ENCODE measurements at regions not wholly inside any gene's neighbourhood (a gene's known extent, or its start where the extent isn't known, plus 50 kb on each side); places are given as distances from the start of the nearest gene placed in this dataset.

GRCh38 chr2:31725444-31725843 lies 144.7 kb upstream of the SRD5A2 start:
- TF ChIP-seq CTCF (IDR thresholded peaks at IDR 0.05; ENCODE audit: low read depth, low read length) (no peak), EZH2phosphoT487 (IDR thresholded peaks at IDR 0.05; ENCODE audit: low read depth) (no peak)
- Histone ChIP-seq H3K27me3 (ENCODE audit: low read depth, low read length) (no peaks in the 10 kb centered on the region), H2AFZ (ENCODE audit: low read depth, low read length) (no peak overlapping the region), H3K4me3 (ENCODE audit: low read length) (no peak overlapping the region), H3K36me3 (replicated peaks; ENCODE audit: low read depth, low read length) (no peaks in the 10 kb centered on the region), H3K9ac (ENCODE audit: low read length) (no peak overlapping the region), H3K79me2 (ENCODE audit: low read length) (no peaks in the 10 kb centered on the region), H3K4me1 (ENCODE audit: low read length) (peaks cover 6% of the 10 kb centered on the region; the same call in 1 of the 2 replicates), H4K20me1 (ENCODE audit: insufficient read depth, low read length) (no peaks in the 10 kb centered on the region), H3K9me3 (ENCODE audit: insufficient read depth, low read length) (no peaks in the 10 kb centered on the region), H3K27ac (ENCODE audit: low read length) (no peak overlapping the region), H3K4me2 (ENCODE audit: low read length) (no peak overlapping the region)

GRCh38 chr2:31711737-31712136 lies 131.0 kb upstream of the SRD5A2 start:
- no peak overlapping the region for H2AFZ ChIP-seq (ENCODE audit: low read depth, low read length)
- no peak overlapping the region for H3K27ac ChIP-seq (ENCODE audit: low read length)
- no peaks in the 10 kb centered on the region for H3K36me3 ChIP-seq (replicated peaks; ENCODE audit: low read depth, low read length)
- H3K9me3 ChIP-seq (ENCODE audit: insufficient read depth, low read length), result no peaks in the 10 kb centered on the region
- H3K4me1 ChIP-seq (ENCODE audit: low read length), result no peaks in the 10 kb centered on the region
- H3K79me2 ChIP-seq (ENCODE audit: low read length), result no peaks in the 10 kb centered on the region
- no peak for TF ChIP-seq EZH2phosphoT487 (IDR thresholded peaks at IDR 0.05; ENCODE audit: low read depth)
- TF ChIP-seq CTCF (IDR thresholded peaks at IDR 0.05; ENCODE audit: low read depth, low read length), result no peak
- no peaks in the 10 kb centered on the region for H3K27me3 ChIP-seq (ENCODE audit: low read depth, low read length)
- no peak overlapping the region for H3K9ac ChIP-seq (ENCODE audit: low read length)
- H3K4me2 ChIP-seq (ENCODE audit: low read length), result no peak overlapping the region
- H4K20me1 ChIP-seq (ENCODE audit: insufficient read depth, low read length), result no peaks in the 10 kb centered on the region
- H3K4me3 ChIP-seq (ENCODE audit: low read length), result no peak overlapping the region

- H3K9ac ChIP-seq (ENCODE audit: low read length), result no peak overlapping the region
- H4K20me1 ChIP-seq (ENCODE audit: insufficient read depth, low read length), result no peaks in the 10 kb centered on the region
- no peaks in the 10 kb centered on the region for H3K4me1 ChIP-seq (ENCODE audit: low read length)
- no peak overlapping the region for H3K4me2 ChIP-seq (ENCODE audit: low read length)
- no peak overlapping the region for H3K4me3 ChIP-seq (ENCODE audit: low read length)
- no peak overlapping the region for H3K27ac ChIP-seq (ENCODE audit: low read length)
- H3K27me3 ChIP-seq (ENCODE audit: low read depth, low read length), result no peaks in the 10 kb centered on the region
- no peaks in the 10 kb centered on the region for H3K79me2 ChIP-seq (ENCODE audit: low read length)
- H3K36me3 ChIP-seq (replicated peaks; ENCODE audit: low read depth, low read length), result no peaks in the 10 kb centered on the region
- H2AFZ ChIP-seq (ENCODE audit: low read depth, low read length), result no peak overlapping the region
- H3K9me3 ChIP-seq (ENCODE audit: insufficient read depth, low read length), result no peaks in the 10 kb centered on the region
- TF ChIP-seq CTCF (IDR thresholded peaks at IDR 0.05; ENCODE audit: low read depth, low read length) (no peak), EZH2phosphoT487 (IDR thresholded peaks at IDR 0.05; ENCODE audit: low read depth) (no peak)
These were observed 129.4 kb upstream of the SRD5A2 start for GRCh38 chr2:31710121-31710520.

- no peaks in the 10 kb centered on the region for H3K79me2 ChIP-seq (ENCODE audit: low read length)
These were observed 127.3 kb upstream of the SRD5A2 start for GRCh38 chr2:31707992-31708391.

More at GRCh38 chr2:31707992-31708391, 127.3 kb upstream of the SRD5A2 start:
- TF ChIP-seq CTCF (IDR thresholded peaks at IDR 0.05; ENCODE audit: low read depth, low read length), result no peak
- TF ChIP-seq EZH2phosphoT487 (IDR thresholded peaks at IDR 0.05; ENCODE audit: low read depth), result no peak
- Histone ChIP-seq H3K9me3 (ENCODE audit: insufficient read depth, low read length) (no peaks in the 10 kb centered on the region), H3K4me3 (ENCODE audit: low read length) (no peak overlapping the region), H3K4me2 (ENCODE audit: low read length) (no peak overlapping the region), H3K27ac (ENCODE audit: low read length) (no peak overlapping the region), H3K36me3 (replicated peaks; ENCODE audit: low read depth, low read length) (no peaks in the 10 kb centered on the region), H4K20me1 (ENCODE audit: insufficient read depth, low read length) (no peaks in the 10 kb centered on the region), H3K4me1 (ENCODE audit: low read length) (no peaks in the 10 kb centered on the region), H3K9ac (ENCODE audit: low read length) (no peak overlapping the region), H2AFZ (ENCODE audit: low read depth, low read length) (no peak overlapping the region), H3K27me3 (ENCODE audit: low read depth, low read length) (no peaks in the 10 kb centered on the region)

All from OCI-LY3 (cell line).